HG03469 (cell line): ENCODE measurements at regions not wholly inside any gene's neighbourhood (a gene's known extent, or its start where the extent isn't known, plus 50 kb on each side); places are given as distances from the start of the nearest gene placed in this dataset.

Source experiments
- ATAC-seq: cut with Tn5 transposase; IDR thresholded peaks from one replicate; pipeline ENCODE4 v1.9.1; 2021; ENCODE audit warnings: mild to moderate bottlenecking, moderate library complexity, moderate number of reproducible peaks; ENCODE audit not compliant: unreplicated experiment

- ATAC-seq: no peak
These were observed 233.3 kb upstream of the TAS2R1 start for GRCh38 chr5:9863486-9863885.

GRCh38 chr5:9861666-9862256, 231.6 kb upstream of the TAS2R1 start:
- ATAC-seq: no peak

GRCh38 chr5:9859808-9860207, 229.7 kb upstream of the TAS2R1 start:
- ATAC-seq: no peak

- ATAC-seq: no peak
These were observed 227.9 kb upstream of the TAS2R1 start for GRCh38 chr5:9858043-9858442.

- no peak for ATAC-seq
These were observed 223.2 kb upstream of the TAS2R1 start for GRCh38 chr5:9853309-9853708.

GRCh38 chr5:9852671-9853070, 222.5 kb upstream of the TAS2R1 start:
- no peak for ATAC-seq

DNA sequence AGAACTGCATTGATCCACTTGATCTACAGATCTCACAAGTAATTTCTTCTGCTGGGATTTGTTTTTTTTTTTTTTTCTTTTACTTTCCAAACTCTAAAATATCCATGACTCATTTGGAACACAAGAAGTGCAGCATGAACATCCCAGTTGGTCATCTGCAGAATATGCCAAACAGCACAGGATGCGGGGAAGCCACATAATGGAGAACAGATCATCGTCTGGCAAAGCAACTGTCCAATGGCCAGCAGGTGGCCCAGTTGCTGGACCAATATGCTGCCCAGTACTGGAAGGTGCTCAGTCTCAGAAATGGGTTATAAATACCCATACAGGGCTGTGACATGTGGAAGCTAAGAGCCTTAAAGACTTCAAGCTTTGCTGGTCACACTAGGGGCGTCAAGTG, 221.3 kb upstream of the TAS2R1 start:
- ATAC-seq: no peak

DNA sequence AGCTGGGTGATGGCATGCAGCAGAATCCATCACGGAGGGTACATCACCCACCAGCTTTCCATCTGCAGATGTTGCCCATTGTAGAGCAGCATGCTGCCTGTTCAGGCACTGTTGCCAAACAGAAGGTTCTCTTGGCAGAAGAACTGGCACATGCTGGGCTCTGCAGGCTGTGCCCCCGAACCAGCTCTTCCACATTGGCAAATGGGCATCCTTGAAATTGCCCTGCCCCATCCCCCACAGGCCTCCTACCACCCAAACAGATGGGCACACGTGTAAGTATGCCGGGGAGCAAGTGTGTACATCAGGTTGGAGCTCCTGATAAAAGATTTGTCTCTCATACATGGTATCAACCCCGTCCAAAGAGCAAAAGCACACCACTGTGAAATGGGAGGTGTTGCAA, 220.3 kb upstream of the TAS2R1 start:
- ATAC-seq: no peak

DNA sequence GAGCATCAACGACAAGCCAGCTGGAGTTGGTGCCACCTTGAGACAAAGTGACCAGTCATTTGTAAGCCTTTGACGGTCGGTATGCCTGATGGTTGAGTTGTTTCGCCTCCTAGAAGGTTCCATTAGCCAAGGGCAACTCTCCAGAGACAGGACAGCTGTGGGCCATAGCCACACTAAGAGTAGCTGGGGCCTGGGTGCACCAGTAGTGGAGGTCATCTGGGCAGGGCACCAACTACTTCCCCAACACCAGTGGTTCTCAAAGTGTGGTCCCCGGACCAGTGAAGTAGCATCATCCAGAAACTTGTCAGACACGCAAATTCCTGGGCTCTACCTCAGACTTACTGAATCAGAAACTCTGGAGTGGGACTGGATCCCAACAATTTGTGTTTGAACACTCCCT, 217.5 kb upstream of the TAS2R1 start:
- no peak for ATAC-seq

DNA sequence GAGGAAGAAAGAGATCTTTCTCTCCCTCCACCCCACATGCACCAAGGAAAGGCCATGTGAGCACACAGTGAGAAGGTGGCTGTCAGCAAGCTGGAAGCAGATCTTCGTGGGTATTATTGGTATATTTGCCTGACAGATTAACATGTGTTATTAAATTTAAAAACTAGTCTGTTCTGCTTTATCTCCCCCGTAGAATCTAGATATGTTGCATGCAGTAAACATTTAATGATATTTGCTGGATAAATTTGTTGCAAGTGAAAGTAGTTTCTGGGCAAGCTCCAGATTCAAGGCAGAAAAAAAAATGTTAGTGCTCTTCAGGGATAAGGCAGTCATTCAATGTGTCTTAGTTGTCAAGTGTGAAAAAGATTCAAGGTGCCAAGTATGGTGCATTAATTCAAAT, 215.0 kb upstream of the TAS2R1 start:
- ATAC-seq: no peak

GRCh38 chr5:9841516-9842170, 211.5 kb upstream of the TAS2R1 start:
- no peak for ATAC-seq

GRCh38 chr5:9838916-9839315, 208.8 kb upstream of the TAS2R1 start:
- ATAC-seq: no peak

- ATAC-seq: no peak
These were observed 205.0 kb upstream of the TAS2R1 start for GRCh38 chr5:9834871-9835770.

DNA sequence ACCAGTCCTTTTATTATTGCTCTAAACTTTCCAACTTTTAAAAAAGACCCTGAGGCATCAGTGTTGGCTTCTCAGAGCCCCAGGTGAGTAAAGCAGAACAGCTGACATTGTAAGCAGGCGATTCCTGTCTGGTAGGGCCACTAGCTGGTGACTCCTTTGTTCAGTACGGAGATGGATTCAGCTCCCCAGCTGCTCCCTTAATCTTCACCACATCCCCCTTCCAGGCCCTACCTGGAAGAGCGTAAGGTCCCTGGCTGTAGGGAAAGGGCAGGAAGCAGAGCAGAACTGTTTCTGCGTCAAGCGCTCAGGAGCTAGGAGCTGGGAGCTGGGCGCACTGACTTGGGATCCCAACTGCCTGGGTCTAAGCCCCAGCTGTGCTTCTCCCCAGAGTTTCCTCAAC, 203.7 kb upstream of the TAS2R1 start:
- no peak for ATAC-seq

DNA sequence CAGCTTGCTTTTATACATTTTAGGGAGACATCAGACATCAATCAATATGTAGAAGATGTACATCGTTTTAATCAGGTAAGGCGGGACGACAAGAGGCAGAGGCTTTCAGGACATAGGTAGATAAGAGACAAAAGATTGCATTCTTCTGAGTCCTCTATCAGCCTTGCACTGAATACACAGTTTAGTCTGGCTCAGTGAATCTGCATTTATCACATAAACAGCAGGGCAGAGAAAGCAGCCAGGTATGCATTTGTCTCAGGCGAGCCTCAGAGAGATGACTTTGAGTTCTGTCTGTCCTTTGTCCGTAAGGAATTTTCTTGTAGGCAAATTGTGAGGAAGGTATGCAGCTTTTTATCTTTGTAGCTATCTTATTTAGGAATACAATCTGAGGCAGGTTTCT, 202.8 kb upstream of the TAS2R1 start:
- ATAC-seq: no peak

DNA sequence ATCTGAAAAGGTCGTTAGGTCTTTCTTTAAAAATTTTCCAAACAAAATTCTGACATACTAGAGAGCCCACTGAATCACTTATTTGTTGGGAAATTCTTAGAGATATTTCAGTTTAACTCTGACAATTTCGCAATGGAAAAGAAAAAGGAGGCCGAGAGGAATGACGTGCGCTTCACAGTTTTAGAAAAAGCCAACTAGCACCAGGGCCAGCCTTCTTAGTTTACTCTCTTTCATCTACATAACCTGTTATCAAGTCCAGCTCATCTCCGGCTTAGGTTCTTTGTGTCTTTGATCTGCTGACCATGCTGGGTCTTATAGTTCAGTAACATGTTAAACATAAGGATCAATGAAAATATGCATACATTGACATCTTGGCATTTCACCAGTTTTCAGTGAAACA, 201.7 kb upstream of the TAS2R1 start:
- no peak for ATAC-seq

- ATAC-seq: no peak
These were observed 200.0 kb upstream of the TAS2R1 start for GRCh38 chr5:9830184-9830583.

DNA sequence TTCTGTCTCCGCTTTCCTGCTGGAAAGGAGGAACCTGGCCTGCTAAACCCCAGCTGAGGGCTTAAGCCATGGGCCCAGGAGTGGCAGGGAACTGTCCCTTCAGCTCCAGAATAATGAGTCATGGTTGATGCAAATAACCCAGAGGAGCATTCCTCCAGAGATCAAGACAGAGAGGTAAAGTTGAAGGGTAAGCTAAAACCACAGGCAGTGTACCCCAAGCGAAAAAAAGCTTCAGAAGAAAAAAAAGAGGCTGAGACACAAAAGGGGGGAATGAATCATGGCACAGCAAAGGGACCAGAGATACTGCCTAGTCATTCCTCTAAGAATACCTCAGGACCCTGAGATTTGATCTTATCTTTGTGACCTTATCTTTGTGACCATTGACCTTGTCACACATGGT, 199.5 kb upstream of the TAS2R1 start:
- no peak for ATAC-seq

- no peak for ATAC-seq
These were observed 190.7 kb upstream of the TAS2R1 start for GRCh38 chr5:9820691-9821449.

DNA sequence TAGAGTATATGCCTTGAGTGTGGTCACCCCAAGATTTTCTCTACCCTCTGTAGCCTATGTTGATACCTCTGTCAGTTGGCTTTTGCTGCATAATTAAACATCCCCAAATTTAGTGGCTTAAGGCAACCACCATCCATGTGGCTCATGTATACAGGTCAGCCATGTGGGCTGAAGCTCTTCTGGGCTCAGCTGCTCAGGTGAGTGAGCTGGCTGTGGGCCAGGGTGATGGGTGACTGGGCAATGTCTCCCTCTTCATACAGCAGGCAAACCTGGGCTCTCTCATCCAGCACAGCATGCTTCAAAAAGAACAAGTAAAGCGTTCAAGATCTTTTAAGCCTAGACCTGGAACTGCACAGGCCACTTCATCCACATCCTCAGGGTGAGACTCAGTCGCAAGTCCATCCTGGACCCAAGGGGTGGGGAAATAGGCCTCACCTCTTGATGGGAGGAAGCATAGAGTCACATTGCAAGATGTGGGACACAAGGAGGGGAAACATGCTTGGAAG, 188.2 kb upstream of the TAS2R1 start:
- no peak for ATAC-seq

- no peak for ATAC-seq
These were observed 187.7 kb upstream of the TAS2R1 start for GRCh38 chr5:9817819-9818218.
